Testis (tissue), 2 donors: ENCODE measurements at regions not wholly inside any gene's neighbourhood (a gene's known extent, or its start where the extent isn't known, plus 50 kb on each side); places are given as distances from the start of the nearest gene placed in this dataset.

Experiments
- CTCF ChIP-seq, 3 experiments: fragments of 450-650 bp in 2 of 3; fragments of 200-600 bp in 1 of 3; sonication (generic) in 1 of 3; IDR thresholded peaks; one replicate each; pipeline ENCODE4 v1.5.1; 2016 to 2019; ENCODE audit warnings: antibody characterized with exemption in 3 of 3, mild to moderate bottlenecking in 2 of 3, moderate library complexity in 1 of 3
- POLR2A ChIP-seq: fragments of 450-650 bp; IDR thresholded peaks from one replicate; pipeline ENCODE4 v1.6.1; 2017; ENCODE audit warnings: antibody characterized with exemption, mild to moderate bottlenecking, moderate library complexity

DNA sequence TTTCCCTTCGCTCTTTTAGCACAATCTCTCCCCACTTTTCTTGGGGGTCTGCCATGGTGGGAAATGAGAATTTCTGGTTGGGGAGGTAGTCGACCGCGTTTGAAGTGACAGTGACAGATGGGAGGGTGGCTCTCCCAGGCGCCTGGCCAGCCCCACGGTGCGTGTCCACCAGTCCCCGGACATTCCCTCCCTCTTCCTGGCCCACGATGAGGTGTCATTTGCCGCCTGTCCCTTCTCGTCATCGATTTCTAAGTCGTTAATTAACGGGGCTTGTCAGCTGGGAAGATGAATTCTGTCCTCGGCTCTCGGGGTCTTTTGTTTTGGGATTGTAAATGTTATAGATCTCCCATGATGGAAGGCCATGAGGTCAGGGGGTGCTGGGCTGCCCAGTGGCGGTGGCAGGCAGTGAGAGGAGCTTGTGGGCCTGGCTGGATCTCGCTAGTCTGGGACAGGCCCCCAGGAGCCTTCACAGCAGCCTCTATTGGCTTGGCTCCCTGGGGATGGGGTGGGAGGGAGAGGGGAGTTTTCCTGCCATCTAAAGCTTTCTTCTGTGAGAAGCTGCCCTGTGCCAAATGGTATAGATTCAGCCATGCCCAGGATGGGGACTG lies 164.2 kb downstream of the MRM1 start:
- TF ChIP-seq CTCF (IDR thresholded peaks at IDR 0.05) (no peak), POLR2A (no peak)
